Ovary (tissue), 3 donors: ENCODE measurements at regions not wholly inside any gene's neighbourhood (a gene's known extent, or its start where the extent isn't known, plus 50 kb on each side); places are given as distances from the start of the nearest gene placed in this dataset.

Experiments
- CTCF ChIP-seq, 3 donors: fragments of 450-650 bp in 2 of 3; fragments of 200-600 bp in 1 of 3; IDR thresholded peaks; one replicate each; pipeline versions ENCODE4 v1.5.1 to v1.8.0; 2016 to 2022; ENCODE audit warnings: antibody characterized with exemption in 3 of 3, mild to moderate bottlenecking in 1 of 3
- EP300 ChIP-seq: sonication (generic); formaldehyde crosslinking; IDR thresholded peaks from one replicate; pipeline ENCODE4 v1.6.1; 2017; ENCODE audit warnings: antibody characterized with exemption
- POLR2A ChIP-seq: fragments of 450-650 bp; IDR thresholded peaks from one replicate; pipeline ENCODE4 v1.6.1; 2017; ENCODE audit warnings: antibody characterized with exemption, mild to moderate bottlenecking, moderate library complexity
- donor health status: DM: no; HTN: no; CAD: no.

- TF ChIP-seq EP300 (no peak), CTCF (IDR thresholded peaks at IDR 0.05) (no peak), POLR2A (no peak)
These were observed 99.9 kb upstream of the PAX6 start for GRCh38 chr11:31910950-31911576.
